PC-9 (cell line): ENCODE measurements at regions not wholly inside any gene's neighbourhood (a gene's known extent, or its start where the extent isn't known, plus 50 kb on each side); places are given as distances from the start of the nearest gene placed in this dataset.
A peak's percentile ranks its signal among the peaks of the same experiment; 100 is the strongest.

Source experiments
- BruUV-seq: library from RNA; stranded (reverse); fragments of 400-500 nt; replicated peaks from 2 replicates; lab custom pipeline; 2021; lab: Mats Ljungman, UMichigan
- CTCF ChIA-PET: fragments of 300-600 bp; sonication (Branson Sonifier 250); formaldehyde crosslinking; loops from one replicate; lab custom pipeline; 2022; ENCODE audit warnings: antibody characterized with exemption; lab: Charles Lee
- POLR2A ChIA-PET: fragments of 300-600 bp; sonication (Branson Sonifier 250); formaldehyde crosslinking; loops from one replicate; lab custom pipeline; 2022; ENCODE audit warnings: antibody characterized with exemption; ENCODE audit not compliant: unreplicated experiment; lab: Charles Lee
- DNase-seq, 2 experiments: peaks; one replicate each; pipeline versions ENCODE4 v3.0.0 to v3.0.0-alpha.2; 2015 to 2022; ENCODE audit warnings: mixed read lengths in 1 of 2
- H2AFZ ChIP-seq: fragments of 200-600 bp; sonication (generic); 2 replicates; pipeline ENCODE4 v1.8.1; 2017; ENCODE audit warnings: antibody characterized with exemption
- H3F3A ChIP-seq: fragments of 200-600 bp; sonication (generic); 2 replicates; pipeline ENCODE4 v1.8.1; 2017; ENCODE audit warnings: antibody characterized with exemption, mild to moderate bottlenecking, low read depth; ENCODE audit not compliant: insufficient read depth
- H3K27ac ChIP-seq: fragments of 200-600 bp; sonication (generic); 2 replicates; pipeline ENCODE4 v1.6.1; 2016; ENCODE audit warnings: mixed run types
- H3K27me3 ChIP-seq: fragments of 200-600 bp; sonication (generic); 2 replicates; pipeline ENCODE4 v1.6.1; 2016; ENCODE audit warnings: low read depth, mixed run types; ENCODE audit not compliant: insufficient read depth
- H3K36me3 ChIP-seq: fragments of 200-600 bp; sonication (generic); 2 replicates; pipeline ENCODE4 v1.6.1; 2016; ENCODE audit warnings: low read depth, mixed run types
- H3K4me1 ChIP-seq: fragments of 200-600 bp; sonication (generic); replicated peaks from 2 replicates; pipeline ENCODE4 v1.6.1; 2016; ENCODE audit warnings: mixed run types; ENCODE audit not compliant: insufficient read depth
- H3K4me2 ChIP-seq: fragments of 200-600 bp; sonication (generic); 2 replicates; pipeline ENCODE4 v1.6.1; 2017; ENCODE audit warnings: mixed run types
- H3K4me3 ChIP-seq: fragments of 200-600 bp; sonication (generic); 2 replicates; pipeline ENCODE4 v1.6.1; 2016; ENCODE audit warnings: mixed run types
- H3K79me2 ChIP-seq: fragments of 200-600 bp; sonication (generic); 2 replicates; pipeline ENCODE4 v1.6.1; 2017; ENCODE audit warnings: low read depth, mixed run types
- H3K9me2 ChIP-seq: fragments of 200-600 bp; sonication (generic); 2 replicates; pipeline ENCODE4 v1.8.1; 2017; ENCODE audit warnings: mild to moderate bottlenecking; ENCODE audit not compliant: insufficient read depth
- H3K9me3 ChIP-seq: fragments of 200-600 bp; sonication (generic); 2 replicates; pipeline ENCODE4 v1.8.1; 2016; ENCODE audit warnings: low read depth; ENCODE audit not compliant: insufficient read depth
- H4K20me1 ChIP-seq: fragments of 200-600 bp; sonication (generic); 2 replicates; pipeline ENCODE4 v1.8.1; 2017; ENCODE audit not compliant: insufficient read depth
- CTCF ChIP-seq: fragments of 200-600 bp; sonication (generic); conservative IDR thresholded peaks from 2 replicates; pipeline ENCODE4 v1.6.1; 2017; ENCODE audit warnings: mixed run types, antibody characterized with exemption, mild to moderate bottlenecking, moderate library complexity
- EZH2 ChIP-seq: fragments of 200-600 bp; sonication (generic); IDR thresholded peaks from 2 replicates; pipeline ENCODE4 v1.8.0; 2017; ENCODE audit warnings: antibody characterized with exemption, low read depth
- intact Hi-C: fragments of 100-400 bp; cut with micrococcal nuclease; formaldehyde crosslinking; loops from one replicate; pipeline ENCODE4 v1.10.0; 2022; ENCODE audit not compliant: unreplicated experiment

DNA sequence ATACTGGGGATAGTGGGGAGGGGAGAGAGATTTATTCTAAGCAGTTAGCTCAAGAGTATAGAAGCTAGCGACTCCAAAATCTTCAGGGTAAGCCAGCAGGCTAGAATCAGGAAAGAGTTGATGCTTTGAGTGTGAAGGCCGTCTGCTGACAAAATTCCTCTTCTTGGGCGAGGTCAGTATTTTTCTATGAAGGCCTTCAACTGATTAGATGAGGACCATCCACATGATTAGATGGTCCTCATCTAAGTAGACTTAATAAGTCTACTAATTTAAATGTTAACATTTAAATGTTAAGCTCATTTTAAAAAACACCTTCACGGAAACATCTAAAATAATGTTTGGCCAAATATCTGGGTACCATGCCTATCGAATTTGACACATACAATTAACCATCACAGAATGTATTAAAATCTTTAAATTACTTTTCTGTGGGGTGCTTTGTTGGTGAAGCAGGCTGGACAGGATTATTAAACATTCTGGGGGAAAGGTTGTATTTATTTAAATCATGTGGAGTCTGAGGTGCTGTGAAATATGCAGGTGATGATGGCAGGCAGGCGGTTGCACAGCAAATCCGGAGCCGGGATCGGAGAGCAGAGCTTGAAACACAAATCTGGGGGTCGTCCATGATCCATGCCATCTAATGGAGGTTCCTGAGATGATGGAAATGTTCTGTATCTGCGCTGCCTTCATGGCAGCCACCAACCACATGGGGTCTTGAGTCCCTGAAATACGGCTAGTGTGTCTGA is 49.8 kb upstream of the ADORA2B start:
- intact Hi-C loops = loop anchor here (10.0 kb wide), 1 partner anchor 390 kb away; no protein-coding TSS in a partner anchor

More for the DNA sequence above, 49.8 kb upstream of the ADORA2B start:
- peaks cover 43% of the 10 kb centered on the region for H3F3A ChIP-seq
- H3K79me2 ChIP-seq = no peaks in the 10 kb centered on the region
- ChIA-PET POLR2A (interaction anchor here (0.5 to 0.6 kb wide), 2 partner anchors 50 to 328 kb away, joined by 3 to 13 read pairs; partner anchors contain the start of gene ADORA2B), CTCF (interaction anchor here (0.5 to 0.6 kb wide), 2 partner anchors 30 to 50 kb away, joined by 3 read pairs; no protein-coding TSS in a partner anchor)
- H3K4me3 ChIP-seq = no peak overlapping the region
- no peaks in the 10 kb centered on the region for H3K9me3 ChIP-seq
- H3K27me3 ChIP-seq = no peaks in the 10 kb centered on the region
- no peaks in the 10 kb centered on the region for H4K20me1 ChIP-seq
- H3K9me2 ChIP-seq = no peaks in the 10 kb centered on the region
- no peak for DNase-seq
- peaks cover 56% of the 10 kb centered on the region for H3K4me1 ChIP-seq
- BruUV-seq = no TSS peak
- no peak for TF ChIP-seq EZH2
- no peak for TF ChIP-seq CTCF
- H3K27ac ChIP-seq = peak overlapping the region; percentile 99
- H2AFZ ChIP-seq = no peak overlapping the region
- H3K36me3 ChIP-seq = no peaks in the 10 kb centered on the region
- peak overlapping the region; percentile 78 for H3K4me2 ChIP-seq
